Astrocyte (in vitro differentiated cells and primary cell): ENCODE measurements at regions not wholly inside any gene's neighbourhood (a gene's known extent, or its start where the extent isn't known, plus 50 kb on each side); places are given as distances from the start of the nearest gene placed in this dataset.

ENCODE experiments used
- CTCF ChIP-seq: IDR thresholded peaks from 2 replicates; pipeline ENCODE4 v1.5.1; 2011; ENCODE audit warnings: low read depth, mild to moderate bottlenecking, inconsistent platforms, low read length, moderate library complexity; ENCODE audit not compliant: insufficient read depth
- EZH2 ChIP-seq: IDR thresholded peaks from 2 replicates; pipeline ENCODE4 v1.6.1; 2012; ENCODE audit warnings: mild to moderate bottlenecking, low read length, inconsistent platforms; ENCODE audit not compliant: insufficient read depth

DNA sequence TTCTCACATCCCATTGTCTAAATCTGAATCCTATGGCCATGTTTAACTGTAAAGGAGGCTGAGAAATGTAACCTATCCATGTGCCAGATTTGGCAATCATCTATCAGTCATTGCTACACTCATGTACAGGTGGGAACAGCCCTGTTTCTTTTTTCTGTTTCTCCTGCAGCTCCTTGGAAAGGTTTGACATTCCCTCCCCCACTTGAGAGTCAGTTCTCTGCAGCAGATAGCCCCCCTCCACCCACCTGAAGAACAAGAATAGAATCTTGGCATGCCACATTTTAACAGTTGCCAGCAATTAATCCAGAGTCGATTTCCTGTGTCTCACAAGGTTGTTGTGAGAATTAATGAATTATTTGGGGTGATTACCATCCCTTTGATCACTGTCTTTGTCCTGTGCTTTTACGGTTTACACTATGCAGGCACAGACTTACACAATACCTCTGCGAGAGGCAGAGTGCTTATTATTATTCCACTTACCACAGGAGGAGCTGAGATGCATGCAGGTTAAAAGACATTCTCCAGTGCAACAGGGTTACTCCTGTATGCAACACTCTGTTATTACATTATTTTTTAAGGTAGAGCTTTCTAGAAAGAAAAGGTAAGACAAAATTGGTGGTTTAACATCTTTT, 351.0 kb upstream of the THRB start:
- TF ChIP-seq CTCF (no peak), EZH2 (no peak)
